Posterior cingulate gyrus (tissue), 11 donors: ENCODE measurements at regions not wholly inside any gene's neighbourhood (a gene's known extent, or its start where the extent isn't known, plus 50 kb on each side); places are given as distances from the start of the nearest gene placed in this dataset.
"Not testable (repeated sequence)": the region's sequence is repeated elsewhere in the genome, so short reads cannot be mapped to it uniquely, and the experiment has no call there.

Experiments
- DNase-seq, 10 donors: peaks; one replicate each; pipeline versions ENCODE4 v3.0.0 to v3.0.0-alpha.2; 2020 to 2021; ENCODE audit warnings: mixed read lengths in 3 of 10
- intact Hi-C: fragments of 100-400 bp; cut with DNase I; formaldehyde crosslinking; loops from one replicate; pipeline ENCODE4 v1.15.1; 2023

GRCh38 chr1:218015106-218015505 is 270.0 kb upstream of the RRP15 start:
- DNase-seq, intact Hi-C loops: not testable (repeated sequence)

DNA sequence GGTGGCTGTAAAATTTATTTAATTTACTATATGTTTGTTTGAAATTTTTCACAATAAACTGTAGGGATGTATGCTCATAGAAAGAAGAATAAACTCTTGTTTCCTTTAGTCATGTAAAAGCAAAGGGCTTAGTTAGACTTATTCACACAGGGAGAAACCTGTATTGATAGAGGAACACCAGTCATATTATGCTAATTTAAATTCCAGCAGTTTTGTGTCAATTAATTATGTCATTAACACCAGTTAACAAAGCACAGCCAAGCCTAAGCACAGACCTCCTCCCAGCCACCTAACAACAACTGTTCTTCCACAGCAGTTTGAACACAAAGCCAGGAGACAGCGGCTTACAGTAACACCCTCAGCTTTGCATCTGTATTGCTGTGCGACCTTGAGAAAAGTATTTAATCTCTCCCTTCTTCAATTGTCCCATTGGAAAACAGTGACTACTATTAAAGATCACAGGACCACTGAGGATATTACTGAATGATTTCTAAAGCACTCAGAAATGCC is 260.8 kb upstream of the RRP15 start:
- intact Hi-C loops: no loop called here
- DNase-seq: no peak

GRCh38 chr1:218025454-218025853 is 259.6 kb upstream of the RRP15 start:
- intact Hi-C loops: no loop called here
- DNase-seq: no peak

GRCh38 chr1:218027152-218027551 is 257.9 kb upstream of the RRP15 start:
- peak in 1 of 10 donors; percentile 12 for DNase-seq
- intact Hi-C loops: no loop called here

GRCh38 chr1:218030846-218031245 is 254.2 kb upstream of the RRP15 start:
- no peak for DNase-seq
- intact Hi-C loops: no loop called here

- DNase-seq: peak in 2 of 10 donors; percentile 2 to 12
- intact Hi-C loops: no loop called here
Measured at GRCh38 chr1:218031901-218032300, 253.2 kb upstream of the RRP15 start.

- DNase-seq: no peak
- intact Hi-C loops: no loop called here
Measured at GRCh38 chr1:218034468-218034867, 250.6 kb upstream of the RRP15 start.

DNA sequence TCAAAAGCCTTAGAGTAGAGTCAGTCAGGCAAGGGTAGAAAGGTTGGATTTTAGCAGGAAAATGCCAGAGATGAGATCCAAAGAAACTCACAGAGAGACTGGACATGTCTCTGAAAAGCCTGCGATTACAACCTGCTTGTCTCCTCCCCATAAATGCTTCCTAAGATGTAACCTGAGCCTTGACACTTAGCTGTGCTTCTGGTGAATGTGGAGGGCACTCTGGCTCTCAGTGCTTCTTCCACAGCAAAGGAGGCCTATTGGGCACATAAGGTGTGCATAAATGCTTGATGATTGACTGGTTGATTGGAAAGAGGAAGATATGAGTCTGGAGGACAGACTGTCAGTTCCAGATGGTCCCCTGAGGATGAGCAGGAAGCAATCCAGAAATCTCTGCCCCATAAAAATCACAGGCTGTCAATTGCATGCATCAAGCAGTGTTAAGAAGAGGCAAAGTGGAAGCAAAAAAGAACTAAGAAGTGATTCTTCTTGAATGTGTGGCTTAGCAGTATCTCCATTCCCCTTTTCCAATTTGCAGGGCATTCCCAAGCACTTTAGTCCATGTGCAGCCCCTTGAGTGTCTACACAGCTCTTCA is 236.2 kb upstream of the RRP15 start:
- DNase-seq: no peak
- intact Hi-C loops: no loop called here

DNA sequence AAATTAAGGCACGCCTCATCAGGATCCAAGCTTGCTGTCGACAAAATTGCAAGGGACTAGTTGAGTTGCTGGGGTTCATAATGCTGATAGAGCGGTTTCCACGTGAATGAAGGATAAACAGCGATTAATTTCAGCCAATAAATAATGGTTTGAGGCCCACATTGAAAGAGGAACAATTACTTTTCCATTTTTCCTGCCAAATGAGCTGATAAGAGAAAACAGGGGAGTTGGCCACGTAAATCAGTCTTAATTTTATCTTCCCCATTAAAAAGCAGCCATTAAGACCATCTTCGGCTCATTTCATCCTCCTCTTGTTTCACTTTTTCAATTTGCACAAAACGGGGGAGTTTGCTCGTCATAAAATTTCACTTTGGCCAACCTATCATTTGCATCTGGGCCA is 235.5 kb upstream of the RRP15 start:
- intact Hi-C loops: no loop called here
- no peak for DNase-seq

- intact Hi-C loops: no loop called here
- no peak for DNase-seq
Measured at GRCh38 chr1:218058730-218059129, 226.4 kb upstream of the RRP15 start.

GRCh38 chr1:218064426-218064825 is 220.7 kb upstream of the RRP15 start:
- no peak for DNase-seq
- intact Hi-C loops: no loop called here

- intact Hi-C loops: no loop called here
- no peak for DNase-seq
Measured at GRCh38 chr1:218066332-218066731, 218.8 kb upstream of the RRP15 start.

- intact Hi-C loops: no loop called here
- DNase-seq: no peak
Measured at GRCh38 chr1:218068241-218068640, 216.9 kb upstream of the RRP15 start.

- intact Hi-C loops: no loop called here
Measured at GRCh38 chr1:218069180-218069579, 215.9 kb upstream of the RRP15 start.

DNA sequence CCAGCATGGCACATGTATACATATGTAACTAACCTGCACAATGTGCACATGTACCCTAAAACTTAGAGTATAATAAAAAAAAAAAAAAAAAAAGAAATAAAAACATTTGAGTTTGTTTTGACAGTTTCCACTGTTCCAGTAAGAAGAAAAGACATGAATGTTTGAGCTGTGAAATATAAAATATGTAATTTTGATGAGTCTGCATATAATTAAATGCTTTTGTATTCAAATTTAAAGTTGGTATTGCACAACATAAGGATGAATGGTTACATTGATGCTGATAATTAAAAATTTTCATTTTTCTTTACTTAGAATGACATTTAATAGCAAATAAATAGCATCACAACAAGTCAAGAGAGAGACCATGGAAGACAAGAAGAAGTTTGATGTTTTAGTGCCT is 212.0 kb upstream of the RRP15 start:
- intact Hi-C loops: no loop called here

More at GRCh38 chr1:218069180-218069579, 215.9 kb upstream of the RRP15 start:
- no peak for DNase-seq

GRCh38 chr1:218078916-218079315 is 206.2 kb upstream of the RRP15 start:
- no peak for DNase-seq
- intact Hi-C loops: no loop called here

More for the DNA sequence above, 212.0 kb upstream of the RRP15 start:
- DNase-seq: no peak

DNA sequence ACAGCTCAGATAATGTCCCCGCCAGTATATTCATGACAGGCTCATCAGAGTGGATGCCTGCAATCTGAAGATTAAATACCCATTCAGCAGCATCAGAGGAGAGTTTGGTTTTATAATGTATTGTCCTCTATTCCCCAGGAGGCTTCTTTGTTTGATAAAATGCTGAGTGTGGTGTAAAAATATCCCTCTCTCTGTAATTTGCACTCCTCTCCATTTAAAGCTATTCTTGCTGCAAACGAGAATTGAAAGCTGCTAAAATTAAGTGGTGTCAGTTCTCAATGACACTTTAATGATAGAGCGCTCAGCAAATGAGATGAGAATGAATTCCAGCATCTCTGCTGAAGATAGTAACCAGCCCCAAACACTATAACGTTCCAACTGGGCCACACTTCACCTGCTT is 205.7 kb upstream of the RRP15 start:
- no peak for DNase-seq
- intact Hi-C loops: no loop called here

- intact Hi-C loops: no loop called here
- no peak for DNase-seq
Measured at GRCh38 chr1:218079820-218080219, 205.3 kb upstream of the RRP15 start.

DNA sequence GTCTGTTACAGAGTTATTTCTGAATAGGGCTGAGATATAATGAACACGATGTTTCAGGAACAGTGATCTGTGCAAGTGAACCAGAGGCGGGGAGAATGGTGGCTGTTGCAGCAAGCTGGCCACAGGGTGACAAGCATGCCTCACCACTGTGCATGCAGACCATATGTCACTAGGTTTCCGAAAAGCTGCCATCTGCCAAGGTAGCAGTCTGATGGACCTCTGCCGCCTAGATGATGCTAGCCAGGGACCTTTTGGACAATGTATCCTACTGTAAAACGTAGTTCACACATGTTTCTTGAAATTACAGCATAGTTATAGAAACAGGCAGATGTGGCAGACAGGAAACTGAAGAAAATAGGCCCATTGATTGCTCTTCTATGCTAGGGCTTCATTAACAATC is 204.2 kb upstream of the RRP15 start:
- peak in 3 of 10 donors; percentile 4 to 48 (median 35) for DNase-seq
- intact Hi-C loops: no loop called here

- no peak for DNase-seq
- intact Hi-C loops: no loop called here
Measured at GRCh38 chr1:218081358-218081757, 203.7 kb upstream of the RRP15 start.

DNA sequence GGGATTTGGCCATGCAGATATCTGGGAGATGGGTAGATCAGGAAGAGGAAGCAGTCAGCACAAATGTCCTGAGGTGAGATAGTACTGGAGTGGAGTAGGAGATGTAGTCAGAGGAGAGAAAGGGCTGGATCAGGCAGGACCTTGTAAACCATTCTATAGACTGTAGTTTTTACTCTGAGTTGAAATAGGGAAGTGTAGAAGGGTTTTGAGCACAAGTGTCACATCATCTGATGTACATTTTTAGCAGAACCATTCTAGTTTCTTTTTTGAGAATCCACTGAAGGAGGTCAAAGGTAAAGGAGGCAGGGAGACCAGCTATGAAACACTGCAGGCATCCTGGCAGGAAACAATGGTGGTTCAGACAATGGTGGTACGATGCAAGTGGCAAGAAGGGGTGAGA is 194.6 kb upstream of the RRP15 start:
- intact Hi-C loops: no loop called here
- no peak for DNase-seq

- intact Hi-C loops: no loop called here
- no peak for DNase-seq
Measured at GRCh38 chr1:218101409-218101808, 183.7 kb upstream of the RRP15 start.

- intact Hi-C loops: no loop called here
- DNase-seq: no peak
Measured at GRCh38 chr1:218108034-218108433, 177.1 kb upstream of the RRP15 start.
